GM19025 (cell line): ENCODE measurements at regions not wholly inside any gene's neighbourhood (a gene's known extent, or its start where the extent isn't known, plus 50 kb on each side); places are given as distances from the start of the nearest gene placed in this dataset.
"Not testable (repeated sequence)": the region's sequence is repeated elsewhere in the genome, so short reads cannot be mapped to it uniquely, and the experiment has no call there.

Source experiments
- ATAC-seq: cut with Tn5 transposase; IDR thresholded peaks from one replicate; pipeline ENCODE4 v1.9.1; 2021; ENCODE audit warnings: mild to moderate bottlenecking, low read depth, moderate library complexity; ENCODE audit not compliant: unreplicated experiment

DNA sequence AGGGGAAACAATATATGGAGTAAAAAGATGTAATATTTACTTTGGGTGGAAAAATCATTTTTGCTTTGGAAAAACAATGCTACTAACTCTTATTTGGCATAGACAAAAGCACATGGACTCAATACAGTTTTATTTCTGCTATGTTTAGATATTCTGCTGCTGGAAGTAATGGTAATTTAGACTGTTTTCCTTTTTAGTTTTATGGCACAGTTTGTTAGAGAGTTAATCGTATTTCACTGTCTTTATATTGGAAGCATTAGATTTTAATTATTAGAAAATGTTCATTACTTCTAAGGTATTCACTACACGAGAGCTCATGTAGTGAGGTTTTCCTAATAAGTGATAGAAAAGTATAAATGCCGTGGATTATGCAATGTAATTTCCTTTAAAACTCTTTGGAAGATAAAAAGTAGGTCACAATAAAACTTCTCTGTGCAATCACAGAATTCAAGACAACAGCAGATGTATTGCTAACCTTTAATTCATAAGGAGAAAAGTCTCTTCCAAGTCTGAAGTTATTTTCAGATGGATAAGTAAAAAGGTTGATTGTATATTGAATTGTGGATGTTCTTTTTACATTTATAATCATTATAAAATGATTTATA, 851.8 kb downstream of the TMTC2 start:
- ATAC-seq, result no peak

DNA sequence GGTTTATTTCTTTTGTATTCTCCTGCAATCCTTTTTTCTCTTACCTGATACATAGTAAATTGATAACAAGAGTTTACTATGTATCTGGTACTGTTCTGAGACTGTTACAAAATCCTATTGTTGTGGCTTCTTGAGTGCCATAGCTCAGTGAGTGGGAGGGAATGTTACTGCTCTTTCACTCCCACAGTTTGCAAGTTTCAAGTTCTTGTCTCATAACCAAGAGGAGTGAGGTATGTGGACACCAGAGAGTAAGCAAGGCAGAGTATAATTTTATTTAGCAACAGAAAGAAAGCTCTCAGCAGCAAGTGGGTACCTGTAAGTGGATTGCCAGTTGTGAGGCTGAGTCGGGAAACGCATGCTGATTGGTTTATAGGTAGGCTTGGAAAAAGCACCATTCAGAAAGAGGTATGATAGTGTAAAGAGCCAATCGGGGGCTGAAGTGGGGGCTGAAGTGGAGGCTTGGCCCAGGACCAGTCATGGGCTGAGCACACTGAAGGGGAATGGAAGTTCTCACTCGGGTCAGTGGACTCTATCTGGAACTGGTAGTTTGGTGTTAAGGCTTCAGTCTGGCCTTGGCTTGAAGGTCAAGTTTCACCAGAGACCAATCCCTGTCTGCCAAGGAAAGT, 850.8 kb downstream of the TMTC2 start:
- ATAC-seq, result no peak

DNA sequence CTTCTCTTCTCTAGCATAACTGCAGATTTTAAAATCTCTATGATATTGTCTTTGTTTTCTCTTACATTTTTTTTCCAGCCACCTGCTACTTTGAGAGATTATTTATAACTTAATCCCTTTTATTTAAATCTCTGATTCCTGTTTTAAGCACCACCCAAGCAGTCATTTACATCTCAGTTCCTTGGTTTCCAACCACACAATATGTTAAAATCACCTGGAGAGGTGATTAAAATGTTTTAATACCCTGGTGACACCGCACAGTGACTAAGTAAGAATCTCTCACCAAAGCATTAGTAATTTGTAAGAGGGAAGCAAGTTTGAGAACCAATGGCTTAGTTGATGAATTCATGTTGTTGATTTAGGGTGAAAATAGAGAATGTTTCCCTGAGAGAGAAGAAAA, 849.8 kb downstream of the TMTC2 start:
- ATAC-seq, result no peak

DNA sequence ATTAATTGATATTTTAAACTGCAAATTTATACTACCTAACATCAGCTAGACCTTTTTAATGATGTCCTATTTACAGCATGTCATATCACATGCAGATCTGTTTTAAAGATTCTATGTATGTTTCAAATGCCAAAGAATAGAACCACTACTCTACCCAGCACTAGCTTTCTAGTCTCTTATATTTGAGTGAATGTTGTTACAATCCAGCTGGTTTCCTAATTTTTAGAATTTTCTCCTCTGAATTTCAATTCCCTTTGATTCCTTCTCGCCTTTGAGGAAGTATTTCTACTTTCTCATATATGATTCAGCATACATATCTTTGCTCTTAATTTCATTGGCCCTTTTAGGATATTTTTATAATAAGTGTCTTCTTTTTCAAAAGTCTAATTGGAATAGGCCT, 841.9 kb downstream of the TMTC2 start:
- ATAC-seq, result no peak

DNA sequence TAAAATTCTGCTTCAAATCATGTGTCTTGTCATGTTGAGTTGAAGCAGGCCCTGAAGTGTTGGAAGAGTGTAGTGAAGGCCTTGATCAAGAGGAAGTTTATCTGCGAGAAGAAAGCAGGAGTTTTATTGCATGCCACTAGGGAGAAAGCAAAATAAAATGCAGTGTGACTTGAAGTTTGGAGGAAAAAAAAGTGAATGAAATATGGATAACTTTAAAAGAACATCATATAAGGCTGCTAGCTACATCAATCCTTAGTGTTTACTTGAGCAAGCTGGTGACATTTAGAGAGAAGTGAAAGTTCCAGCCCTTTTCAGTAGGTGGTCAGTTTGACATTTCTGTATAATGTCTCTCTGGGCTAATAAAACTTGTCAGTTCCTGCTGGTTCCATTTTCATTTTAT, 841.1 kb downstream of the TMTC2 start:
- ATAC-seq, result no peak

DNA sequence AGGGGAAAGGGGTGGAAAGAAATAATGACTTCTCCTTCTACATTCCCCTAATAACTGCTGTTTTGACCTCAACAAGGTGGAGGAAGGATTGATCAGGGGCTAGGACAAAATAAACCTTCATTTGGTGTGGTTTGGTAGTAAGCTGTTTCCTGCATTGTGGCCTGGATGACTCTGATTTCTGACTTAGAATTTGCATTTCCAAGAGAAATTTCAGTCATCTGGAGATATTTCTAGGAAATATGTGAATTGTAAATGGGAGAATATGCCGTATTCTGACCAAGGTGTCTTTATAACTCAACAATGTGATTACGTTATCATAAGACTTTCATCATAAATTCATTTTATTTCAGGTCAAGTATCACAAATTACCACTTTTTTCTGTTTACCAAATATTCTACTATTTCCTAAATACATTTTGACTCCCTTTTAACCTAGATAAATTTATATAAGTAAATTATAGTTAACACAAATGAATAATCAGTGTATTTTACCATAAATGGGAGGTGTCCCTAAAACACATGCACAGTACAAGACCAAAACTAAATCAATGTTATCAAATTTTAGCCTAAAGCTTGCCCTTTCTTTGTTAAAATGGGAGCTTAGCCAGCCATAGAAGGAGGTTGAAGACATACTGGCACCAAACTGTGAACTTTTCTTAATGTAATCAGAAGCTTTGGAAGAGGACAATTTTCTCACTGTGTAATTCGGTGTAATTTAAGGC, 828.8 kb downstream of the TMTC2 start:
- no peak for ATAC-seq

DNA sequence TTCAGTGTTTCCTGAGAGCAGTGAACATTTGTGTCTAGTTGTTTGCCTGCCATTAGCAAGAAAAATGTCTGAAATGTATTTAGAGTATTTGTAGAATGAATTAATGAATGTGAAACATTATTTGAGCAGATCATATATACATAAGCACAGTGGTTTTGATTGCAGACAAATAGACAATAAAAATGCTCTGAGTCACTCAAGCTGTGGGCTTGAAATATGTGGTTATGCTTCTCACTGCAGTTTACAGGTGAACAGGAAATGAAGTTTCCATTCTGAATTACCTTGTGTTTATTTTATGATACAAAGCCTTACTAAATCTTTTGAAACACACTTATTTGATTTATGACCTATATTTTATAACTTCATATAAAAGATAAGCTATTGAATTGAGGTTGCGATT, 827.7 kb downstream of the TMTC2 start:
- no peak for ATAC-seq

DNA sequence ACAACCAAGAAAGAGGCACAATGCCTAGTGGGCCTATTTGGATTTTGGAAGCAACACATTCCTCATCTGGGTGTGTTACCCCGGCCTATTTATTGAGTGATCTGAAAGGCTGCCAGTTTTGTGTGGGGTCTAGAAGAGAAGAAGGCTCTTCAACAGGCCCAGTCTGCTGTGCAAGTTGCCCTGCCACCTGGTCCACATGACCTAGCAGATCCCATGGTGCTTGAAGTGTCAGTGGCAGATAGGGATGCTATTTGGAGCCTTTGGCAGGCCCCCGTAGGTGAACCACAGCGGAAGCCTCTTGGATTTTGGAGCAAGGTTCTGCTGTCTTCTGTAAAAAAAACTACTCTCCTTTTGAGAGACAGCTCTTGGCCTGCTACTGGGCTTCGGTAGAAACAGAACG, 820.1 kb downstream of the TMTC2 start:
- no peak for ATAC-seq

DNA sequence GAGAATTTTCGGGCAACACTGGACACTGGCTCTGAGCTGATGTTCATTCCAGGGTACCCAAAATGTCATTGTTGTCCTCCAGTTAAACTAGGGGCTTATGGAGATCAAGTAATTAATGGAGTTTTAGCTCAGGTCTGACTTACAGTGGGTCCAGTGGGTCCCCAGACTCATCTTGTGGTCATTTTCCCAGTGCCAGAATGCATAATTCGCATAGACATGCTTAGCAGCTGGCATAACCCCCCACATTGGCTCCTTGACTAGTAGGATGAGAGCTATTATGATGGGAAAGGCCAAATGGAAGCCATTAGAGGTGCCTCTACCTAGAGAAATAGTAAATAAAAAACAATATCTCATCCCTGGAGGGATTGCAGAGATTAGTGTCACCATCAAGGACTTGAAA, 818.9 kb downstream of the TMTC2 start:
- ATAC-seq, result no peak

DNA sequence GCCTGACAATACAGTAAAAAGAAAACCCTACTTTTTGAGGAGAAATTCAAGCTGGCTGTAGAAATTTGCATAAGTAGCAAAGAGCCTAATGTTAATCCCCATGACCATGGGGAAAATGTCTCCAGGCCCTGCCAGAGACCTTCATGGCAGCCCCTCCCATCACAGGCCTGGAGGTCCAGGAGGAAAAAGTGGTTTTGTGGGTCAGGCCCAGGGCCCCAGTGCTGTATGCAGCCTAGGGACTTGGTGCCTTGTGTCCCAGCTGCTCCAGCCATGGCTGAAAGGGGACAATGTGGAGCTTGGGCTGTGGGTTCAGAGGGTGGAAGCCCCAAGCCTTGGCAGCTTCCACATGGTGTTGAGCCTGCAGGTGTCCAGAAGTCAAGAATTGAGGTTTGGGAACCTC, 813.2 kb downstream of the TMTC2 start:
- ATAC-seq, result not testable (repeated sequence)

DNA sequence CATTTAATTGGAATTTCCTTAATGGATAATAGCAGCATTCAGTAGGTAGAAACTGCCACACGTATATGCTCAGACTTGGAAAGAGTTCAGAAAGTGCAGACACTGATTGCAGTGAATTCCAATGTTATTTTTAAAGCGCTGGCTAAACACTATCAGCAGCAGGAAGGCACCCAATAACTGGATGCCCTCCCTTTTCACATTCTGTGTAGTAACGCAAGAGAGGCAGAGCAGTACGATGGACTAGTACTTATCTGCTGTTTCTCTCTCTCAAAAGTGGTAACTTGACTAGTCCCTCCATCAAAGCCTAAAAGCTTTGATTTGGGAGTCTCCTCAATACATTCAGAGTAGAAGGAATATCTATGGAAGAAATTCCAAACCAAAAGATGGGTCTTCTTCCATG, 791.0 kb downstream of the TMTC2 start:
- no peak for ATAC-seq

DNA sequence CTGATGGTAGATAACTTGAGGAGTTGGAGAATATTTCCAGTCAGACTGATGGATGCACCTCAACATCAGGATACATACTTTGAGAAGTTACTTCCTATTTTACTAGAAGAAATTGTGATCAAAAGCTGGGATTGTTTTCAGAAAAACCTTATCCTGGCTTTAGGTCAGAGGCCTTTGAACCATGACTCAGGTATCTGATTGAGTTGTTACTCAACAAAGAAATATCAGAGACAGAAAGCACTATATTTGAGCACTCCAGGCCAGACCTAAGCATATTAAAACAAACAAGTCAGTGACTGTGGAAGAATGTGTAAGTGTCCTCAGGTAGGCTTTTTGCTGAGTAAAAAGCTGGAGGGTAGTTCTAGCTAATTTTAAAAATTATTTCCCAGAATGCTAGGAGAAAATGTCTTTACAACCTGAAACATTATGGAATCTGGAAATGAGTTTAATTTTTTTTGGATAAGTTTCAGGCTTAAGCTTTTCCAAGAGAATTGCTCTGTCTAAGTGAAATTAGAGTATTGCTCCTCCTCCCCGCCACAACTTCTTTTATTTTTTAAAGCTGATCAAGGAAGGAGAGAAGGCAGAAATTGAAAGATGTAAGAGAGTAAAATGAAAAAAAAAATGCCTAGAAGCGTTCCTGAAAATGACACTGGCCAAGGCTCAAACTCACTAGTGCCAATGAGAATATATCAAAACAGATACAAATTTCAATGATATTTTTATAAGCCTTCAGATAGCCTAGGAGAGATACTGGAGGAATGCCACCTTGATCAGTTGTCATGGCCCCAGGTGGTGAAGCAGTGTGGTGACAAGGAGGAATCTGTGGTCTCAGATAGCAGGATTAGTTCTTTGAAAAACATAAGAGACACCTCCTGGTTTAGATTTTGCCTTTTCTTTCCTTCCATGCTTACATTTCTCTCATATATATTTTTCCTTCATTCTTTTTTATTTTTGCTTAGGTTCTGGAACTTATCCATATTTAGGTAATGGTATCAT, 790.3 kb downstream of the TMTC2 start:
- no peak for ATAC-seq

DNA sequence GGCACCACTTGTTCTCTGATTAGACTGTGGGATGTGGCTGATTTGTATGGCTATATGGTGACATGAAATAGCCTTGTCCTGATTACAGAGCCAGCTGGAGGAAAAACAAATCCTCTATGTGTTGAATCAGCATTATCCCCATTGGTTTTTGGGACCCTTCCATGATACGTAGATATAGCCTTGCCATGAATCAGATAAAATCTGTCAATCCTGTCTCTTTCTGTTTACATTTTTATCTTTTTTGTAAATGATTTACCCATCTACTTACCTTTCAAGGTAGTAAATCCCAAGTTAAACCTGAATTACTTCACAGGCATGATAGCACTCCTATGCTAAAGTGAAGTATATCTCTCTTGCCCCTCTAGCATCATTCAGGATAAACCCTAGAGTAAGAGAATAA, 789.3 kb downstream of the TMTC2 start:
- ATAC-seq, result no peak

DNA sequence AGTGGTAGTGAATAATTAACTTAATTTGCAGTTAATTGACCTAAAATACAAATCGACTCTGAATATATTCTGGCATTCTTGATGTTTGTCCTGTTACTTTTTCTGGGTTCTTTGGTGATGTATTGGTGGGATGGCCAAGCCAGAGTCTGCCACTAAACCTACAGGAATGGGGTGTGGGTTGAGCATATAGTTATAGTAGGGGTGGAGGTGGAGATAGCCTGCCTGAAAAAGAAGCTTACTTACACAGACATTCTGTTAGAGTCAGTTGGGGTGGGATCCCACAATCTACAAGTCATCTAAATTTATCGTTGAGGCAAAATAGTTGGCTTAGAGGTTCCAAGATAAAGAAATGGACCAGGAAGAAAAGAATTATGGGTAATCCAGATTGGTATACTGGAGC, 787.7 kb downstream of the TMTC2 start:
- ATAC-seq, result no peak

DNA sequence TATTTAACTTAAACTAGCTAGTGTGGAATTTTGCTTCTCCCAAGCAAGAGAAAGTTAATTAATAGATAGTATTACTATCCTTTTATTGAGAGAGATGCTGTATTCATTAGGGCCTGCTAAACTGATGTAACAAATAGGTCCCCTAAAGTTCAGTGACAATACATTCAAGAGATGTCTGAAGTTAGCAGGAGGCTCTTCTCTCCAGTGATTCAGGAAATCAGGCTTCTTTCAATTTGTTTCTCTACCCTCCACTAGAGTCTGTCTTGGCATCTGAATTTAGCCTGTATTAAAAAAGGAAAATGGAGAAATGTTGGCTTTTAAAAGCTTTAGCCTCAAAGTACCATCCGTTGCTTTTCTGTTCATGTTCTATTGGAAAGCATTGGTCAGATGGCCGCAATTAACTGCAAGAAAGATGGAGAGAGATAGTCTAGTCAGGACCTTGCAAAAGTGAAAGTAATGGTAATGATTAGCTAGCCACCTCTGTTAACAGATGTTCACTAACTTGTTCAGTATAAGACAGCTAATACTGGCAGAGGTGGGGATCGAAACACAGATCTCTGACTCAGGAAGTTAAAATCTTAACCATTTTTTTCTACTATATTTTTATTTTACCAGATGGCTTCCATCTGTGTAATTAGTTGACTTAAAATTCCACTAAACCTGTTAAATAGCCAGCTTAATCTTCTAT, 786.8 kb downstream of the TMTC2 start:
- peak; percentile 98 for ATAC-seq

DNA sequence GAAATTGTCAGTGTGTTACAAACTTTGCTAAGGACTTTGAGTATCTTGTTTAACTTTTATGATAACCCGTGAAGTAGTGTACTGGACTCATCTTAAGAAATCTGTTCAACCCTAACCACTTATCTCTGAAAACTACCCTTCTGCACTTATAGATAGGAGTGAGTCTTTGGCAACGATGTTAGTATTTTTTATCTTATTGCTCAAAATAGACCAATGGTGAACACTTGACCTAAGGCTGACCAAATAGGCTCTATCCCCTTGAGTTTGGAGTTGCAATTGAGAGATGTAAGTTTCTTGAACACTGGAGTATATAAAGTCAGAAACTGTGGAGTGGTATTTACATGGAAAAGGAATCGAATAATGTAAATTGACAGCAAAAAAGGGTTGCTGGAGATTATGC, 786.1 kb downstream of the TMTC2 start:
- no peak for ATAC-seq

DNA sequence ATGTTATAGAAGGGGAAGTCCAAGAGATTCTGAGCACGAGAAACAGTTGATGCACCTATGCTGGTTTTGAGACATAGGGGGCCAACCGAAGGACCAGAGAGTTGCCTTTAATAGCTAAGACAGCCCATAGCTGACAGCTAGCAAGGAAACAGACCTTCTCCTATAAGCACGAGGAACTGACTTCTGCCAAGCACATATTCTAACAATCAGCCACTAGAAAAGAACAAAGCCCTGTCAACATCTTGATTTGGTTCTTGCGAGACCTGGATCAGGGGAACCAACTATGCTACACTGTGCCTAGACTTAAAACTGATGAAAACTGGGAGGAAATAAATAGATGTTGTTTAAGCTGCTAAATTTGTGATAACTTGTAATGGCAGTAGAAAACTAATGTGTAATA, 785.6 kb downstream of the TMTC2 start:
- ATAC-seq, result no peak

DNA sequence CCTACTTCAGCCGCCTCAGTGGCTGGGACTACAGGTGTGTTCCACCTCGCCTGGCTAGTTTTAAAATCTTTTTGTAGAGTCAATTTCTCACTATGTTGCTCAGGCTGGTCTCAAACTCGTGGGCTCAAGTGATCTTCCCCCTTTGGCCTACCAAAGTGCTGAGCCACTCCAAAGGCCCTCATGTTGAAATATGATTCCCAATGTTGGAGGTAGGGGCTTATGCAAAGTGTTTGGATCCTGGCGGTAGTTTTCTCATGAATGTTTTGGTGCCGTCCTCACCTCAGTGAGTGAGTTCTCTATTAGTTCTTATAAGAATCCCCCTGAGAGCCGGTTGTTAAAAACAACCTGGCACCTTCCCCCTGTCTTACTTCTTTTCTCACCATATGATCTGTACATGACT, 784.6 kb downstream of the TMTC2 start:
- ATAC-seq, result no peak

DNA sequence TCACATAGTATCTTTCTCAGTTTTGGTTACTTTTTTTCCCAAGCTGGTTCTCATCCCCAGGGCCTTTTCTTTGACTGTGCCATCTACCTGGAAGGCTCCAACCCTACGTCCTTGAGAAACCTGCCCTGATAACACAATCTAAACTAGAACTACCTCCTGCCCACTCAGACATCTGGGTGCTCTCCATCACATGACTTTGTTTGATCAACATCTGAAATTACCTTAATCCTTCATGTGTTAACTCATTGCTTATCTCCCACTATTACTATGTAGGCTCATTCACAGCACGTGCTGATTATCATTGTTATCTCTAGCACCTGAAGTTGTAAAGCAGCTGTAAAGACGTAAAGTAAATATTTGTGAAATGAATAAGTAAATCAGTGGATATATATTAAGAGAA, 784.0 kb downstream of the TMTC2 start:
- ATAC-seq, result no peak
